Keratinocyte (primary cell): ENCODE measurements at regions not wholly inside any gene's neighbourhood (a gene's known extent, or its start where the extent isn't known, plus 50 kb on each side); places are given as distances from the start of the nearest gene placed in this dataset.

Experiments used
- DNase-seq: peaks from one replicate; pipeline ENCODE4 v3.0.0-alpha.2; 2011; ENCODE audit warnings: low read depth, missing footprints, low spot score
- FAIRE-seq: peaks from 2 replicates; lab custom pipeline; 2011; peaks lifted over from hg19 to GRCh38; lab: Jason Lieb, UNC
- H2AFZ ChIP-seq: 2 replicates; pipeline ENCODE4 v1.6.0; 2012; ENCODE audit warnings: low read length, control low read depth, inconsistent platforms; ENCODE audit not compliant: control insufficient read depth
- H3K27ac ChIP-seq: 2 replicates; pipeline ENCODE4 v1.5.1; 2011; ENCODE audit warnings: low read length; ENCODE audit not compliant: control insufficient read depth, insufficient read depth
- H3K27me3 ChIP-seq: 3 replicates; pipeline ENCODE4 v1.6.0; 2011; ENCODE audit warnings: low read length; ENCODE audit not compliant: control insufficient read depth, insufficient read depth; ENCODE audit errors: extremely low read depth
- H3K36me3 ChIP-seq, 2 experiments: 2 replicates in 1 of 2; 3 replicates in 1 of 2; pipeline ENCODE4 v1.5.1; 2011; ENCODE audit warnings: low read length in 2 of 2, mild to moderate bottlenecking in 1 of 2; ENCODE audit not compliant: control insufficient read depth in 2 of 2, insufficient read depth in 2 of 2; ENCODE audit errors: extremely low read depth in 1 of 2
- H3K4me1 ChIP-seq: 3 replicates; pipeline ENCODE4 v1.5.1; 2011; ENCODE audit warnings: low read length; ENCODE audit not compliant: control insufficient read depth, insufficient read depth; ENCODE audit errors: extremely low read depth
- H3K4me2 ChIP-seq: 3 replicates; pipeline ENCODE4 v1.6.0; 2011; ENCODE audit warnings: low read depth, low read length; ENCODE audit not compliant: control insufficient read depth, insufficient read depth; ENCODE audit errors: extremely low read depth
- H3K4me3 ChIP-seq, 3 experiments: fragments of 200-600 bp in 1 of 3; sonication (generic) in 1 of 3; 2 replicates in 2 of 3; 3 replicates in 1 of 3; pipeline ENCODE4 v1.5.1; 2011 to 2016; ENCODE audit warnings: low read length in 3 of 3, mild to moderate bottlenecking in 3 of 3, control low read depth in 2 of 3, inconsistent platforms in 1 of 3, low read depth in 1 of 3, mixed read lengths in 1 of 3, mixed run types in 1 of 3, moderate library complexity in 1 of 3; ENCODE audit not compliant: control insufficient read depth in 2 of 3, insufficient read depth in 2 of 3; ENCODE audit errors: extremely low read depth in 1 of 3
- H3K79me2 ChIP-seq: 2 replicates; pipeline ENCODE4 v1.6.0; 2012; ENCODE audit warnings: low read length; ENCODE audit not compliant: control insufficient read depth, insufficient read depth
- H3K9ac ChIP-seq: 3 replicates; pipeline ENCODE4 v1.6.0; 2011; ENCODE audit warnings: low read length; ENCODE audit not compliant: control insufficient read depth, insufficient read depth; ENCODE audit errors: extremely low read depth
- H3K9me1 ChIP-seq: 3 replicates; pipeline ENCODE4 v1.6.0; 2011; ENCODE audit warnings: low read length; ENCODE audit not compliant: control insufficient read depth, insufficient read depth; ENCODE audit errors: extremely low read depth
- H3K9me3 ChIP-seq: 2 replicates; pipeline ENCODE4 v1.5.1; 2012; ENCODE audit warnings: low read depth, low read length; ENCODE audit not compliant: control insufficient read depth
- H4K20me1 ChIP-seq: 3 replicates; pipeline ENCODE4 v1.6.0; 2011; ENCODE audit warnings: low read length; ENCODE audit not compliant: control insufficient read depth, insufficient read depth; ENCODE audit errors: extremely low read depth
- EZH2 ChIP-seq: IDR thresholded peaks from one replicate; pipeline ENCODE4 v1.6.1; 2012; ENCODE audit warnings: inconsistent platforms, mild to moderate bottlenecking, low read length, moderate library complexity
- dilution Hi-C: fragments of 300-500 bp; cut with MboI; formaldehyde crosslinking; loops from one replicate; pipeline ENCODE4 v1.7.0; 2020; ENCODE audit warnings: low sequenced_read_pairs; ENCODE audit not compliant: extremely low pct_ligation_motif_present
- TF ChIP-seq, protein P1 (sequence below), 3 experiments: IDR thresholded peaks in 1 of 3; conservative IDR thresholded peaks in 1 of 3; optimal IDR thresholded peaks in 1 of 3; 2 replicates in 2 of 3; 3 replicates in 1 of 3; pipeline versions ENCODE3 to v1.5.1; 2011; ENCODE audit warnings: low read length in 3 of 3, mild to moderate bottlenecking in 3 of 3, moderate library complexity in 2 of 3, control low read depth in 1 of 3, inconsistent platforms in 1 of 3; ENCODE audit not compliant: insufficient read depth in 2 of 3; ENCODE audit errors: extremely low read depth in 1 of 3

DNA sequence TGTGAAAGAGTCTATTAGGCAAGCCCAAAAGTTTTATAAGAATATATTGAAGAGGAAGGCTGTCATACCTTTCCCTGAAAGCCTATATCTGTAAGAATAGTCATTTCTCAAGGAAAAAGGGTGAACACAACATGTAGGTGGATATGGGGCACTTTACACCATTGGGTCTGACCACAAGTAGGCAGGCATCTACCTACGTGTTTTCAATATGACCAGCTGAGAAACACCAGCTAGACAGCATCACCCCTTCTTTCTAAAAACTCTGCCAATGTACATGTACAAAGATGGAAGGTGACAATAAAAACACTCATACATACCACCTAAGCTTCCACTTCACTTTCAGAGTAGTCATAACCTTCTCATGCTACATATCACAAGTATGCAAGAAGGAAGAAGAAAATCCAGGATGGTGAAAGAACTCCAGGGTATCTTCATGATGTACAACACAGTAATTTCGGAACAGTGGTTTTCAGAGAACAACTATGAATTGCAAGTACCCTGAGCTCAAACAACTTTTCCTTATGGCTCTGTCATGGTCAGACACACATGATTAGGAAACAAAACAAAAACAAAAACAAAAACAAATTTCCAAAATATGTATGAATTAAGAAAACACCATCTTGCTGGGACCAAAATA, 98.5 kb upstream of the ADGRL2 start:
- H3K27ac ChIP-seq: no peak overlapping the region
- H3K79me2 ChIP-seq: no peaks in the 10 kb centered on the region
- H3K36me3 ChIP-seq: no peaks in the 10 kb centered on the region
- no peak overlapping the region for H3K4me3 ChIP-seq
- FAIRE-seq (no peak), DNase-seq (no peak)
- no peaks in the 10 kb centered on the region for H3K9me1 ChIP-seq
- dilution Hi-C loops: no loop called here
- peaks cover 51% of the 10 kb centered on the region for H3K4me1 ChIP-seq
- no peak for TF ChIP-seq EZH2
- TF ChIP-seq, protein P1, sequence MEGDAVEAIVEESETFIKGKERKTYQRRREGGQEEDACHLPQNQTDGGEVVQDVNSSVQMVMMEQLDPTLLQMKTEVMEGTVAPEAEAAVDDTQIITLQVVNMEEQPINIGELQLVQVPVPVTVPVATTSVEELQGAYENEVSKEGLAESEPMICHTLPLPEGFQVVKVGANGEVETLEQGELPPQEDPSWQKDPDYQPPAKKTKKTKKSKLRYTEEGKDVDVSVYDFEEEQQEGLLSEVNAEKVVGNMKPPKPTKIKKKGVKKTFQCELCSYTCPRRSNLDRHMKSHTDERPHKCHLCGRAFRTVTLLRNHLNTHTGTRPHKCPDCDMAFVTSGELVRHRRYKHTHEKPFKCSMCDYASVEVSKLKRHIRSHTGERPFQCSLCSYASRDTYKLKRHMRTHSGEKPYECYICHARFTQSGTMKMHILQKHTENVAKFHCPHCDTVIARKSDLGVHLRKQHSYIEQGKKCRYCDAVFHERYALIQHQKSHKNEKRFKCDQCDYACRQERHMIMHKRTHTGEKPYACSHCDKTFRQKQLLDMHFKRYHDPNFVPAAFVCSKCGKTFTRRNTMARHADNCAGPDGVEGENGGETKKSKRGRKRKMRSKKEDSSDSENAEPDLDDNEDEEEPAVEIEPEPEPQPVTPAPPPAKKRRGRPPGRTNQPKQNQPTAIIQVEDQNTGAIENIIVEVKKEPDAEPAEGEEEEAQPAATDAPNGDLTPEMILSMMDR (optimal IDR thresholded peaks at IDR 0.05 in 1 of 3, IDR thresholded peaks at IDR 0.05 in 1 of 3, conservative IDR thresholded peaks at IDR 0.05 in 1 of 3; ENCODE audit: extremely low read depth in 1 of 3, insufficient read depth in 2 of 3, low read length in 3 of 3): no peak
- H4K20me1 ChIP-seq: no peaks in the 10 kb centered on the region
- H3K4me2 ChIP-seq: no peak overlapping the region
- H2AFZ ChIP-seq: no peak overlapping the region
- H3K9ac ChIP-seq: no peak overlapping the region
- H3K9me3 ChIP-seq: no peaks in the 10 kb centered on the region
- H3K27me3 ChIP-seq: no peaks in the 10 kb centered on the region

DNA sequence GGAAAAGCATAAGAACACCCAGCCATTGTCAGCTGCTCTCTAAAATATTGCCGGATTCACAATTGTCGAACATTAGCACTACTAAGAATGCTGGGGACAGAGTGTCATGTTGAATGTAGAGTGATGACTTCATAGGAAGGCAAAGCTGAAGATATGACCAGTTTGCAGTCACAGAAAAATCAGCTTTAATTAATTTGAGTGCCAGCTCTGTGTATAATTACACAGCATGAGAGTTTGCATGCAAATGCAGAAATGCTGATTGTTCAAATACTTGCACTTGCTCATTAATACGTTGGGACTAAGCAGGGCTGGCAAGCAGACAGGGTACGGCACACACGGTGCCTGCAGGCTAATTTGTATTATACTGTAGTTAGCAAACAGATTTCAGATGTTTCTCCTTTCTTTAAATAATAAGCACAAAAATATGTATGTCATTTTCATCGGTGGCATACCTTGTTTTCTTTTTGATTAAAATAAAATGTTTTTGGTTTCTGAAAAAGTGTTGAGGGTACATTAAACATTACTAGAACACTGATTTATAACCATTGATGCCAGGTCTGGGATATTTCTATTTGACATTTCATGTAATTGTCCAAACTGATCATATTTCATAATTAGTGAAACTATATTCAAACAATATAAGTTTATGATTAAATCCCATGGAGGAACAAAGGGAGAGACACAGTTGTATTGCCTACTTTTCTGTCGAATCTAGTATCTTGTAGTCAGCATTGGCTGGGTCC, 99.8 kb upstream of the ADGRL2 start:
- Histone ChIP-seq H3K4me3 (no peak overlapping the region), H3K9me3 (no peaks in the 10 kb centered on the region), H3K27ac (no peak overlapping the region), H2AFZ (no peak overlapping the region), H3K9ac (no peak overlapping the region), H3K4me2 (no peak overlapping the region), H3K27me3 (no peaks in the 10 kb centered on the region), H3K36me3 (no peaks in the 10 kb centered on the region), H3K4me1 (peaks cover 40% of the 10 kb centered on the region), H3K79me2 (no peaks in the 10 kb centered on the region), H3K9me1 (no peaks in the 10 kb centered on the region), H4K20me1 (no peaks in the 10 kb centered on the region)
- FAIRE-seq: no peak
- TF ChIP-seq, protein P1 (optimal IDR thresholded peaks at IDR 0.05 in 1 of 3, IDR thresholded peaks at IDR 0.05 in 1 of 3, conservative IDR thresholded peaks at IDR 0.05 in 1 of 3; ENCODE audit: extremely low read depth in 1 of 3, insufficient read depth in 2 of 3, low read length in 3 of 3): no peak
- no peak for TF ChIP-seq EZH2
- dilution Hi-C loops: no loop called here
- no peak for DNase-seq
